Tibial nerve (tissue), 4 donors: ENCODE measurements at regions not wholly inside any gene's neighbourhood (a gene's known extent, or its start where the extent isn't known, plus 50 kb on each side); places are given as distances from the start of the nearest gene placed in this dataset.

Source experiments
- DNase-seq, 2 donors: peaks; one replicate each; pipeline ENCODE4 v3.0.0-alpha.2; 2019; ENCODE audit warnings: low spot score in 2 of 2
- H3K27ac ChIP-seq, 4 donors: fragments of 200-600 bp; sonication (generic) in 3 of 4; one replicate each; pipeline ENCODE4 v1.5.1; 2017 to 2019; ENCODE audit warnings: mild to moderate bottlenecking in 1 of 4
- H3K27me3 ChIP-seq, 2 donors: fragments of 200-600 bp; sonication (generic) in 1 of 2; one replicate each; pipeline versions ENCODE4 v1.5.1 to v1.6.0; 2017 to 2019
- H3K36me3 ChIP-seq, 3 donors: fragments of 200-600 bp; sonication (generic); one replicate each; pipeline ENCODE4 v1.5.1; 2018 to 2019
- H3K4me1 ChIP-seq, 4 donors: fragments of 200-600 bp; sonication (generic) in 3 of 4; one replicate each; pipeline ENCODE4 v1.5.1; 2017 to 2019
- H3K4me3 ChIP-seq, 4 donors: fragments of 200-600 bp; sonication (generic) in 3 of 4; one replicate each; pipeline ENCODE4 v1.5.1; 2017 to 2019; ENCODE audit warnings: mild to moderate bottlenecking in 1 of 4, moderate library complexity in 1 of 4
- H3K9me3 ChIP-seq, 4 donors: fragments of 200-600 bp; sonication (generic) in 3 of 4; one replicate each; pipeline ENCODE4 v1.5.1; 2017 to 2019
- CTCF ChIP-seq, 5 experiments: fragments of 200-600 bp in 3 of 5; fragments of 450-650 bp in 2 of 5; sonication (generic) in 3 of 5; IDR thresholded peaks; one replicate each; pipeline ENCODE4 v1.5.1; 2016 to 2019; ENCODE audit warnings: antibody characterized with exemption in 5 of 5, mild to moderate bottlenecking in 3 of 5, moderate library complexity in 2 of 5
- EP300 ChIP-seq, 2 donors: sonication (generic); formaldehyde crosslinking; IDR thresholded peaks; one replicate each; pipeline ENCODE4 v1.6.1; 2017; ENCODE audit warnings: antibody characterized with exemption in 2 of 2, mild to moderate bottlenecking in 1 of 2
- POLR2A ChIP-seq, 2 donors: fragments of 450-650 bp; IDR thresholded peaks; one replicate each; pipeline ENCODE4 v1.6.1; 2017; ENCODE audit warnings: antibody characterized with exemption in 2 of 2, mild to moderate bottlenecking in 2 of 2, moderate library complexity in 2 of 2
- WGBS, 2 donors: methylation state at CpG; one replicate each; pipeline ENCODE4 v1.1.5; 2018; 5-methylcytosine and 5-hydroxymethylcytosine counted together

- H3K36me3 ChIP-seq, result no peaks in the 10 kb centered on the region
- no peaks in the 10 kb centered on the region for H3K27me3 ChIP-seq
- TF ChIP-seq POLR2A (IDR thresholded peaks at IDR 0.05) (no peak), EP300 (IDR thresholded peaks at IDR 0.05) (no peak), CTCF (IDR thresholded peaks at IDR 0.05) (no peak)
- WGBS, 2 donors, result 53 to 60% methylated on average over 6 of the region's 6 CpGs
- H3K4me3 ChIP-seq, result no peak overlapping the region
- H3K4me1 ChIP-seq, result no peaks in the 10 kb centered on the region
- H3K9me3 ChIP-seq, result no peaks in the 10 kb centered on the region
- H3K27ac ChIP-seq, result no peak overlapping the region
- DNase-seq, result no peak
Observed at GRCh38 chr4:83207497-83208101, 77.0 kb downstream of the COQ2 start.

- 26 to 41% methylated on average over 2 of the region's 2 CpGs for WGBS, 2 donors
- Histone ChIP-seq H3K36me3 (no peaks in the 10 kb centered on the region), H3K27me3 (no peaks in the 10 kb centered on the region), H3K27ac (no peak overlapping the region), H3K9me3 (no peaks in the 10 kb centered on the region), H3K4me3 (no peak overlapping the region), H3K4me1 (no peaks in the 10 kb centered on the region)
- TF ChIP-seq CTCF (IDR thresholded peaks at IDR 0.05), result no peak
- no peak for TF ChIP-seq EP300 (IDR thresholded peaks at IDR 0.05)
- no peak for TF ChIP-seq POLR2A (IDR thresholded peaks at IDR 0.05)
- no peak for DNase-seq
Observed at GRCh38 chr4:83205760-83206159, 78.8 kb downstream of the COQ2 start.

GRCh38 chr4:83204731-83205130, 79.9 kb downstream of the COQ2 start:
- H3K27me3 ChIP-seq, result no peaks in the 10 kb centered on the region
- TF ChIP-seq CTCF (IDR thresholded peaks at IDR 0.05) (no peak), EP300 (IDR thresholded peaks at IDR 0.05) (no peak), POLR2A (IDR thresholded peaks at IDR 0.05) (no peak)
- no peak for DNase-seq
- WGBS, 2 donors, result 26 to 52% methylated on average over 3 of the region's 3 CpGs
- H3K27ac ChIP-seq, result no peak overlapping the region
- H3K4me3 ChIP-seq, result no peak overlapping the region
- no peaks in the 10 kb centered on the region for H3K4me1 ChIP-seq
- H3K36me3 ChIP-seq, result no peaks in the 10 kb centered on the region
- no peaks in the 10 kb centered on the region for H3K9me3 ChIP-seq

- Histone ChIP-seq H3K4me3 (no peak overlapping the region), H3K4me1 (no peaks in the 10 kb centered on the region), H3K27ac (no peak overlapping the region), H3K27me3 (no peaks in the 10 kb centered on the region), H3K36me3 (no peaks in the 10 kb centered on the region), H3K9me3 (no peaks in the 10 kb centered on the region)
- no peak for TF ChIP-seq EP300 (IDR thresholded peaks at IDR 0.05)
- TF ChIP-seq CTCF (IDR thresholded peaks at IDR 0.05), result no peak
- TF ChIP-seq POLR2A (IDR thresholded peaks at IDR 0.05), result no peak
- DNase-seq, result no peak
- WGBS, 2 donors, result 87 to 89% methylated on average over 4 of the region's 4 CpGs
Observed at GRCh38 chr4:83201761-83202160, 82.8 kb downstream of the COQ2 start.

GRCh38 chr4:83197555-83198235, 83.2 kb upstream of the PLAC8 start:
- no peak overlapping the region for H3K4me3 ChIP-seq
- no peaks in the 10 kb centered on the region for H3K27me3 ChIP-seq
- no peak overlapping the region for H3K27ac ChIP-seq
- 71 to 77% methylated on average over 10 of the region's 10 CpGs for WGBS, 2 donors
- H3K9me3 ChIP-seq, result no peaks in the 10 kb centered on the region
- DNase-seq, result no peak
- H3K36me3 ChIP-seq, result no peaks in the 10 kb centered on the region
- no peaks in the 10 kb centered on the region for H3K4me1 ChIP-seq
- TF ChIP-seq CTCF (IDR thresholded peaks at IDR 0.05) (no peak), EP300 (IDR thresholded peaks at IDR 0.05) (peak in 1 of 2 donors; percentile 61), POLR2A (IDR thresholded peaks at IDR 0.05) (no peak)
